ENCODE measurements at regions not wholly inside any gene's neighbourhood (a gene's known extent, or its start where the extent isn't known, plus 50 kb on each side); places are given as distances from the start of the nearest gene placed in this dataset.

DNA sequence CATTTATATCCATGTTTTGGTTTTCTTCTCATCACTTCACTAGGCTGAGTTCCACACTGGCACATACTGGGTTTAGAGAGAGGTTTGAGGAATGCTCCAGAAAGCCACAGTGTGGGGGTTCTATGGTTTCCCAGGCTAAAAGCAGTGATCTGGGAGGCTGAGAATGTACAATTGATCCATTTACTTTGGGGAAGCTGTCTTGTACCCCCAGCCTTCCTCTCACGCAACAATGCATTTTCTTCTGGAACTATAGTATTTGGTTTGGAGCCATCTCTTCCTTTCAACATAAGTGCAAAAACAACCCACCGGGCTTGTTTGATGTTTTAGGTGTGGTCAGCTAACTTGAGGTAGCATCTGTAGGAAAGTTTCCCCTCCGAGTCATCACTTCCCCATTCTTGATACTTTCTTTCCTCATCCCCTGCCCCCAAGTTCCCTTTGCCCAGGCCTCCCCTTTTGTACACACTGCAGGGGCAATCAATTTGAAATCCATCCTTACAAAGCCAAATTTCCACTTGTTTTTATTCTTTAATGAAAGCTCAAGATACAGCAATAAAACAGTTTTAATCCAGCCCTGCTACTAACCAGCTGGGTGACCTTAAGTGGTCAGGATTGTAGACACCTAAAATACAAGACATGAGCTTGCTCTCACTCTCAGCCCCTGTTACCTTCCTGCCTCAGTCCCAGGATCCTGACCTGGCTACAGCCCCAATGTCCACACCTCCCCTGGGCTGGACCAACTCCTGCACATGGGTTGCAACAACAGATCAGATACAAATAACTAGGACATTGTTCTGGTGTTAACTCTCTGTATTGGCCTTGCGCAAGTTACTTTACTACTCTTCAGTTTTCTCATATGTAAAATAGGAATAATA is 109.2 kb downstream of the FHDC1 start:
- CTCF ChIA-PET = no interaction called here
- Histone ChIP-seq H3K36me3 (ENCODE audit: control insufficient read depth, insufficient read depth, low read length) (no peaks in the 10 kb centered on the region), H3K4me1 (no peaks in the 10 kb centered on the region), H3K4me3 (ENCODE audit: low read depth, low read length) (no peak overlapping the region), H3K9me3 (no peaks in the 10 kb centered on the region), H3K27me3 (replicated peaks; ENCODE audit: control insufficient read depth, insufficient read depth, low read length) (no peaks in the 10 kb centered on the region)
- no peaks in the 10 kb centered on the region for H3K27me3 Mint-ChIP-seq (ENCODE audit: insufficient read depth, unreplicated experiment)
- TF ChIP-seq CTCF (IDR thresholded peaks at IDR 0.05; ENCODE audit: insufficient read depth in 1 of 2, low read depth in 1 of 2, low read length in 1 of 2, severe bottlenecking in 1 of 2, unreplicated experiment in 1 of 2) = no peak
- H3K4me1 Mint-ChIP-seq (ENCODE audit: low read depth, unreplicated experiment) = no peaks in the 10 kb centered on the region
- no peaks in the 10 kb centered on the region for H3K36me3 Mint-ChIP-seq (ENCODE audit: insufficient read depth, unreplicated experiment)
- no TSS peak for BruUV-seq (replicated peaks)
- H3K27ac Mint-ChIP-seq (ENCODE audit: unreplicated experiment) = no peak overlapping the region
- DNase-seq = no peak
- H3K4me3 Mint-ChIP-seq (ENCODE audit: unreplicated experiment) = no peak overlapping the region
- POLR2A ChIA-PET = no interaction called here
- intact Hi-C loops (cut with micrococcal nuclease; ENCODE audit: unreplicated experiment) = no loop called here
- peaks cover 2% of the 10 kb centered on the region for H3K9me3 Mint-ChIP-seq (ENCODE audit: unreplicated experiment)

- Mint-ChIP-seq H3K27ac (ENCODE audit: unreplicated experiment) (no peak overlapping the region), H3K9me3 (ENCODE audit: unreplicated experiment) (no peaks in the 10 kb centered on the region), H3K4me3 (ENCODE audit: unreplicated experiment) (no peak overlapping the region), H3K4me1 (ENCODE audit: low read depth, unreplicated experiment) (no peaks in the 10 kb centered on the region), H3K36me3 (ENCODE audit: insufficient read depth, unreplicated experiment) (no peaks in the 10 kb centered on the region), H3K27me3 (ENCODE audit: insufficient read depth, unreplicated experiment) (peaks cover 11% of the 10 kb centered on the region)
- no peak for TF ChIP-seq CTCF (IDR thresholded peaks at IDR 0.05; ENCODE audit: insufficient read depth in 1 of 2, low read depth in 1 of 2, low read length in 1 of 2, severe bottlenecking in 1 of 2, unreplicated experiment in 1 of 2)
- no peak for DNase-seq
- Histone ChIP-seq H3K4me1 (no peaks in the 10 kb centered on the region), H3K27me3 (replicated peaks; ENCODE audit: control insufficient read depth, insufficient read depth, low read length) (peaks cover 1% of the 10 kb centered on the region; the same call in 1 of the 2 replicates), H3K36me3 (ENCODE audit: control insufficient read depth, insufficient read depth, low read length) (no peaks in the 10 kb centered on the region), H3K9me3 (no peaks in the 10 kb centered on the region), H3K4me3 (ENCODE audit: low read depth, low read length) (no peak overlapping the region)
- BruUV-seq (replicated peaks) = no TSS peak
- ChIA-PET POLR2A (no interaction called here), CTCF (no interaction called here)
- intact Hi-C loops (cut with micrococcal nuclease; ENCODE audit: unreplicated experiment) = no loop called here
These were observed 122.5 kb downstream of the FHDC1 start for GRCh38 chr4:153058671-153059060.

DNA sequence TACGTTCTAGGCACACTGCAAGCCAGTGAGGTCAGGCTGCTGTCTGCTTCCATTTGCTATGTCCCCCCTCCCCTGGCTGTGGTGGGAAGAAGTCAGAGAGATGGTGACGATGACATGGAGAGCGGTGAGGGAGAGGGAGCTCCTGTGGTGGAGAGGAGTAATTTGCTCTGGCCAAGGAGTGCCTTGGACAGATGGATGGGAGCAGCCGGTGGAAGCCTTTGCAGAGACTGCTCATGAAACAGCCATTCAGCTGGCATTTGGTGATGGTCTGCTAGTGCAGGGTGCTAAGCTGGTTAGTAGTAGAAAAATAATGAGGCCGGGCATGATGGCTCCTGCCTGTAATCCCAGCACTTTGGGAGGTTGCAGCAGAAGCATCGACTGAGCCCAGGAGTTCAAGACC is 124.1 kb downstream of the FHDC1 start:
- Mint-ChIP-seq H3K9me3 (ENCODE audit: unreplicated experiment) (no peaks in the 10 kb centered on the region), H3K27ac (ENCODE audit: unreplicated experiment) (no peak overlapping the region), H3K27me3 (ENCODE audit: insufficient read depth, unreplicated experiment) (peaks cover 7% of the 10 kb centered on the region), H3K36me3 (ENCODE audit: insufficient read depth, unreplicated experiment) (no peaks in the 10 kb centered on the region), H3K4me1 (ENCODE audit: low read depth, unreplicated experiment) (no peaks in the 10 kb centered on the region), H3K4me3 (ENCODE audit: unreplicated experiment) (no peak overlapping the region)
- Histone ChIP-seq H3K4me1 (0 out of 2 replicates have a peak, but pooled peaks cover 7% of the 10 kb centered on the region), H3K9me3 (no peaks in the 10 kb centered on the region), H3K4me3 (ENCODE audit: low read depth, low read length) (no peak overlapping the region), H3K36me3 (ENCODE audit: control insufficient read depth, insufficient read depth, low read length) (no peaks in the 10 kb centered on the region), H3K27me3 (replicated peaks; ENCODE audit: control insufficient read depth, insufficient read depth, low read length) (peaks cover 1% of the 10 kb centered on the region; the same call in 1 of the 2 replicates)
- ChIA-PET POLR2A (no interaction called here), CTCF (no interaction called here)
- intact Hi-C loops (cut with micrococcal nuclease; ENCODE audit: unreplicated experiment) = no loop called here
- no peak for DNase-seq
- BruUV-seq (replicated peaks) = no TSS peak
- TF ChIP-seq CTCF (IDR thresholded peaks at IDR 0.05; ENCODE audit: insufficient read depth in 1 of 2, low read depth in 1 of 2, low read length in 1 of 2, severe bottlenecking in 1 of 2, unreplicated experiment in 1 of 2) = no peak

Measured in Caco-2 (cell line).